Uterus (tissue), 2 donors: ENCODE measurements at regions not wholly inside any gene's neighbourhood (a gene's known extent, or its start where the extent isn't known, plus 50 kb on each side); places are given as distances from the start of the nearest gene placed in this dataset.

Source experiments
- CTCF ChIP-seq, 4 experiments: fragments of 200-600 bp in 2 of 4; fragments of 450-650 bp in 2 of 4; sonication (generic) in 2 of 4; IDR thresholded peaks; one replicate each; pipeline ENCODE4 v1.5.1; 2016 to 2019; ENCODE audit warnings: antibody characterized with exemption in 4 of 4, mild to moderate bottlenecking in 2 of 4, moderate library complexity in 1 of 4
- POLR2A ChIP-seq, 2 donors: fragments of 450-650 bp; IDR thresholded peaks; one replicate each; pipeline ENCODE4 v1.6.1; 2016; ENCODE audit warnings: antibody characterized with exemption in 2 of 2, mild to moderate bottlenecking in 1 of 2, moderate library complexity in 1 of 2

GRCh38 chr7:149654588-149654987, 118.8 kb downstream of the ZNF467 start:
- TF ChIP-seq CTCF (IDR thresholded peaks at IDR 0.05) (no peak), POLR2A (IDR thresholded peaks at IDR 0.05) (no peak)
